D721Med (cell line): ENCODE measurements at regions not wholly inside any gene's neighbourhood (a gene's known extent, or its start where the extent isn't known, plus 50 kb on each side); places are given as distances from the start of the nearest gene placed in this dataset.

Experiments used
- DNase-seq: peaks from one replicate; pipeline ENCODE4 v3.0.0; 2011; ENCODE audit warnings: low spot score; ENCODE audit not compliant: insufficient read length
- FAIRE-seq: peaks from 2 replicates; lab custom pipeline; 2011; peaks lifted over from hg19 to GRCh38; lab: Jason Lieb, UNC
- TF ChIP-seq, protein P1 (sequence below): IDR thresholded peaks from 2 replicates; pipeline ENCODE4 v1.5.1; 2012; ENCODE audit warnings: mild to moderate bottlenecking, control low read depth; ENCODE audit not compliant: insufficient read depth; ENCODE audit errors: missing control alignments

DNA sequence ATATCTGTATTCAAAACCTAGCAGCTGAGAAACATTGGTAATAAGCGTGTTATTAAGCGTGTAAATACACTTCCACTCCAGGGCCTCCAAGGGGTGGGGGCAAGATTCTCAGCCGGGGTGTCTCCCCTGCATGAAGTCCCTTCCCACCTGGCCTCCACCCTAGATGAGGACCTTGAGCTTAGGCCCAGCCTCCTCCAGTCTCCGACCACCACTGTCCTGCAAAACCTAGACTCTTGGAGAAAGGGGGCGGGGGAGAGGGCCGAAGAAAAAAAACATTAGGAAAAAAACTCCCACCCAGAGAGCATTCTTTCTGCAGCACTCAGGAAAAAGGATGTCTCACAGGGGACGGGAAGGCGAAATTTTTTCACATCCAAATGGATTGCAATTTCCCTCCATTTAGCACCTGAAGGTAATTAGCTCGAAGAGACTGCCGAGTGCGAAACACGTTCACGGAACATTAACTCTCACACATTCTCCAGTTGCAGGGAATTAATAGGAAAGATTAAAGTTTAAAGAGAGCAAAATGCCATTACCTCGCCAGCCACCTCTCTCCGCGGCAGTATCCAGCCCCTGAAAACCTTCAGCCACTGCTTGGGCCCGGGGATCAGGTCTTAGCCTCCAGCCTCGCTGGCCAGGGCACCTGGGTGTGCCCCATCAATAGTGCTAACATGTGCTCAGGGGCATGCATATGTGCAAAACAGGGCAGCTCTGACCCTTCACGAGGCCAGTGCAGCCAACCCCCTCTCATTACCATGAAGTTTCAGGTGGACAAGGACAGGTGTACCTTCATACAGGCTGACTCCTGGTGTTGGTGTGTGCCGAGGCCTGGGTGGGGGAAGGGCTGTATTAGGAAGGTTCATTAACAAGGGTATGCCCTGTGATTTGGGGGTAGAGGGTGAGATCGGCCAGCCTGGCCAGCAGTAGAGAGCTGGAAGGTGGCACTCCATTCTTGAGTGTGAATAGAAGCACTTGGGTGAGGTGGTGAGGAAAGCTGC lies 77.2 kb downstream of the HIF1AN start:
- TF ChIP-seq, protein P1, sequence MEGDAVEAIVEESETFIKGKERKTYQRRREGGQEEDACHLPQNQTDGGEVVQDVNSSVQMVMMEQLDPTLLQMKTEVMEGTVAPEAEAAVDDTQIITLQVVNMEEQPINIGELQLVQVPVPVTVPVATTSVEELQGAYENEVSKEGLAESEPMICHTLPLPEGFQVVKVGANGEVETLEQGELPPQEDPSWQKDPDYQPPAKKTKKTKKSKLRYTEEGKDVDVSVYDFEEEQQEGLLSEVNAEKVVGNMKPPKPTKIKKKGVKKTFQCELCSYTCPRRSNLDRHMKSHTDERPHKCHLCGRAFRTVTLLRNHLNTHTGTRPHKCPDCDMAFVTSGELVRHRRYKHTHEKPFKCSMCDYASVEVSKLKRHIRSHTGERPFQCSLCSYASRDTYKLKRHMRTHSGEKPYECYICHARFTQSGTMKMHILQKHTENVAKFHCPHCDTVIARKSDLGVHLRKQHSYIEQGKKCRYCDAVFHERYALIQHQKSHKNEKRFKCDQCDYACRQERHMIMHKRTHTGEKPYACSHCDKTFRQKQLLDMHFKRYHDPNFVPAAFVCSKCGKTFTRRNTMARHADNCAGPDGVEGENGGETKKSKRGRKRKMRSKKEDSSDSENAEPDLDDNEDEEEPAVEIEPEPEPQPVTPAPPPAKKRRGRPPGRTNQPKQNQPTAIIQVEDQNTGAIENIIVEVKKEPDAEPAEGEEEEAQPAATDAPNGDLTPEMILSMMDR: no peak
- FAIRE-seq: no peak

DNA sequence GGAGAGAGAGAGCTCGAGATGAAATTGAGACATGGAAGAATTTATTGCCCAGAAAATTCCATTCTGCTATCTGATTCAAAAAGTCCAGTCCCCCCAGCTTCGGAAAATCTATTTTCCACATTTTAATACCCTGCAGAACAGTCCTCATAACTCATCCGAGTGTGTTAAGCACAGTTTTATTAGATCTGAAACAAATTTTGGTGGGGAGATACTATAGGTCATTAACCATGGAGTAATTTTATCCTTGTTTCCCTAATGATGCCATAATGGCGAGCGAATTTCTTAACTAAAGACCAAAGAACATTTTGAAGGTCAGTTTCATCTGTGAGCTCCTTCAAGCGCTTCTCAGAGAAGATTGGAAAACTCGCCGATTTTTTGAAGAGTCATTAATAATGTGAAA lies 78.1 kb downstream of the HIF1AN start:
- DNase-seq (no peak), FAIRE-seq (no peak)
- TF ChIP-seq, protein P1: no peak

More for the DNA sequence above, 77.2 kb downstream of the HIF1AN start:
- no peak for DNase-seq

DNA sequence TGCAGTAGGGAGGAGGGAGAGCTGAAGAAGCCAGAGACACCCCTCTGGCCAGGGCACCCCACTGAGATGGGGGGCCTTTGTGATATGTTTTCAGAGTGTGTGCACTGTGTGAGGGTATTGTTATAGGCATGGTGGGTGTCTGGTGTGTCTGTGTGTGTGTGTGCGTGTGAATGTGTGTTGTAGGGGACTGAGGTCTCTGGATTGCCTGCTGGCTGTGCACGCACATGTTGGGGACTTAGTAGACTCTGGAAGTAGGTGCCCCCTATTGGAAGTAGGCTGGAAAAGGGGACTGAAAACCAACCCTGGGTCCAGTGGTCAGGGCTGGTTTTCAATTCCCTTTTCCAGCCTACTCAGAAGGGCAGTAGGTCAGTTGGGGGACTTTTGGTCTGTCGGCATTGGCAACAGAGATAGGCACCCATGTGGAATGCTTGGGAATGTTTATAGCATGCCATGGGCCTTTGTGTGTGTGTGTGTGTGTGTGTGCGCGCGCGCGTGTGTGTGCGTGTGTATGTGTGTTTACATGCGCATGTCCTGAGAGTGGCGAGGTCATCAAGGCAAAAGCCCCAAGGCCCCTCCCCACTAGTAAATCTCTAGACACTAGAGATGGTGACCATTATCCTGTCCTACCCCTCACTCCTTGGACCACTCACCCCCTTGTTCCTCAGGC lies 78.8 kb downstream of the HIF1AN start:
- FAIRE-seq: no peak
- DNase-seq: no peak
- TF ChIP-seq, protein P1: no peak

DNA sequence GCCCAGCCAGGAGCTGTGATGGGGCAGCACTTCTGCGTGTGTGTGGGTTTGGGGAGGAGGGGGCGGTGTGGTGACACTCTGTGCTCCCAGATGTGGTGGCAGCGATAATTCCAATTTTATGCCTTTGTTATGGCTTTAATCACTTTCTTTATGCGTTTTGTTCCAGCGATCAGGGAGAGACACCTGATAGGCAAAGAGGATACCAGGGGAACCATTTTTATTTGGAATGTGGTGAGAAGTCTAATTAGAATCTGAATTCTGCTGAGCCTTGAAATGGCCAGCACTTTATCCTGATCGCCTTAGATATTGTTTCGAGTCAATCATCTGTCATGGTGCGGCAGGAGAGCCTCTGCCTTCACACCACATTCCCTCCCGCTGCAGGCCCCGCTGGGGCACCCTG lies 79.5 kb downstream of the HIF1AN start:
- no peak for DNase-seq
- TF ChIP-seq, protein P1: no peak
- FAIRE-seq: no peak

DNA sequence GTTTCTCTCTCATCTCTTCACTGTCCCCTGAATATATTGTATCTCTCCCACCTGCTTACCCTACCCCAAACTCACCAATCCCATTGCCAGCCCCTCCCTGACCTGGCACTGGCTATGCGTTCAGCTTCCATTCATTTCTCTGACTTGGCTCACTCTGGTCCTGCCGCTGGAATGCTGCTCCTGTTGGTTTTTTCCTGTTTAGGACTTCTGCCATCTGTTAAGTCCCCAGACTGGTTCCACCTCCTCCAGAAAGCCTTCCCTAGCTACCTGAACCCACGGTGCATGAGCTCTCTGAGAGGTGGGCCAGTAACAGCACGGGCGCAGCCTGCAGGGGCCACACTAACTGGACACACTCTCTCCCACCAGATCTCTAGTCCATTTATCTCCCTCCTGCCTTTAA lies 80.2 kb downstream of the HIF1AN start:
- no peak for DNase-seq
- TF ChIP-seq, protein P1: no peak
- no peak for FAIRE-seq

DNA sequence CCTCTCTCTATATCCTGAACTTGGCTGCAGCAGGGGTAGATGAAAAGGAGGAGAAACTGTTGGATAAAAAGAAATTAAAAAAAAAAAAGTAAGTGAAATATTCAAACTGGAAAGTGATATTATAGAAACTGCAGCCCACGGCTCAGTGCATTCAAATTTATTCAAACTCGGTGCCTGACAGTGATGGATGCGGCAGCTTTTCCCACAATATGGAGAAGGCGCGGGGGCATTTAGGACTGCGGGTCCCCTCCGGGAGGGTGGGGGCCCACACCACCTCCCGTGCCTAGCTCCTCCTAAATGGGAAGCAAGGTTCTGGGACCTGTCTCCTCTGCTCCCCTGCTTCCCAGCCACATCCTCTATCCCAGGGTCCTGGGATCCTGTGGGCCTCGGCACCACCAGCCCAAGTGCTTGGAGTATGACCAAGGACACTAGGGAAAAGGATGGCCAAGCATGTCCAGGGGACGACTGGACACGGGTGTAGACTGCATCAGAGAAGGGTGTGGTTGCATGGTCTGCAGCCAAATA lies 82.4 kb downstream of the HIF1AN start:
- no peak for FAIRE-seq
- TF ChIP-seq, protein P1: no peak

More for the DNA sequence above, 82.4 kb downstream of the HIF1AN start:
- no peak for DNase-seq
